ENCODE measurements at regions not wholly inside any gene's neighbourhood (a gene's known extent, or its start where the extent isn't known, plus 50 kb on each side); places are given as distances from the start of the nearest gene placed in this dataset.

- H3K9ac ChIP-seq (ENCODE audit: low read length in 2 of 2): no peak overlapping the region
- no peak overlapping the region for H3K27ac ChIP-seq (ENCODE audit: low read length)
- H3K9me3 ChIP-seq (ENCODE audit: control insufficient read depth in 2 of 2, low read length in 2 of 2): no peaks in the 10 kb centered on the region
- H3K27me3 ChIP-seq (ENCODE audit: control insufficient read depth in 1 of 2, insufficient read depth in 2 of 2, low read length in 2 of 2): peaks cover 0 to 3% of the 10 kb centered on the region in 2 donors
- no peaks in the 10 kb centered on the region for H3K36me3 ChIP-seq (ENCODE audit: control insufficient read depth in 2 of 2, insufficient read depth in 2 of 2, low read length in 2 of 2)
- H3K4me1 ChIP-seq (ENCODE audit: control insufficient read depth, insufficient read depth, low read length): no peaks in the 10 kb centered on the region
- no peak overlapping the region for H3K4me3 ChIP-seq (ENCODE audit: low read length in 2 of 2)
Observed at GRCh38 chr3:40663280-40663679, 138.5 kb downstream of the ZNF621 start.

GRCh38 chr3:40669176-40669575, 144.4 kb downstream of the ZNF621 start:
- Histone ChIP-seq H3K4me3 (ENCODE audit: low read length in 2 of 2) (no peak overlapping the region), H3K9ac (ENCODE audit: low read length in 2 of 2) (no peak overlapping the region), H3K36me3 (ENCODE audit: control insufficient read depth in 2 of 2, insufficient read depth in 2 of 2, low read length in 2 of 2) (no peaks in the 10 kb centered on the region), H3K9me3 (ENCODE audit: control insufficient read depth in 2 of 2, low read length in 2 of 2) (peaks cover 0 to 2% of the 10 kb centered on the region in 2 donors), H3K27ac (ENCODE audit: low read length) (no peak overlapping the region), H3K27me3 (ENCODE audit: control insufficient read depth in 1 of 2, insufficient read depth in 2 of 2, low read length in 2 of 2) (peaks cover 0 to 3% of the 10 kb centered on the region in 2 donors), H3K4me1 (ENCODE audit: control insufficient read depth, insufficient read depth, low read length) (no peaks in the 10 kb centered on the region)

- Histone ChIP-seq H3K9ac (ENCODE audit: low read length in 2 of 2) (no peak overlapping the region), H3K27me3 (ENCODE audit: control insufficient read depth in 1 of 2, insufficient read depth in 2 of 2, low read length in 2 of 2) (no peaks in the 10 kb centered on the region), H3K36me3 (ENCODE audit: control insufficient read depth in 2 of 2, insufficient read depth in 2 of 2, low read length in 2 of 2) (no peaks in the 10 kb centered on the region), H3K9me3 (ENCODE audit: control insufficient read depth in 2 of 2, low read length in 2 of 2) (peaks cover 0 to 2% of the 10 kb centered on the region in 2 donors), H3K4me3 (ENCODE audit: low read length in 2 of 2) (no peak overlapping the region), H3K27ac (ENCODE audit: low read length) (no peak overlapping the region), H3K4me1 (ENCODE audit: control insufficient read depth, insufficient read depth, low read length) (no peaks in the 10 kb centered on the region)
Observed at GRCh38 chr3:40672861-40673260, 148.1 kb downstream of the ZNF621 start.

GRCh38 chr3:40677321-40677720, 152.6 kb downstream of the ZNF621 start:
- Histone ChIP-seq H3K4me1 (ENCODE audit: control insufficient read depth, insufficient read depth, low read length) (no peaks in the 10 kb centered on the region), H3K27ac (ENCODE audit: low read length) (no peak overlapping the region), H3K4me3 (ENCODE audit: low read length in 2 of 2) (no peak overlapping the region), H3K9me3 (ENCODE audit: control insufficient read depth in 2 of 2, low read length in 2 of 2) (no peaks in the 10 kb centered on the region), H3K27me3 (ENCODE audit: control insufficient read depth in 1 of 2, insufficient read depth in 2 of 2, low read length in 2 of 2) (no peaks in the 10 kb centered on the region), H3K36me3 (ENCODE audit: control insufficient read depth in 2 of 2, insufficient read depth in 2 of 2, low read length in 2 of 2) (no peaks in the 10 kb centered on the region), H3K9ac (ENCODE audit: low read length in 2 of 2) (no peak overlapping the region)

- H3K9ac ChIP-seq (ENCODE audit: low read length in 2 of 2): no peak overlapping the region
- H3K36me3 ChIP-seq (ENCODE audit: control insufficient read depth in 2 of 2, insufficient read depth in 2 of 2, low read length in 2 of 2): no peaks in the 10 kb centered on the region
- H3K4me1 ChIP-seq (ENCODE audit: control insufficient read depth, insufficient read depth, low read length): no peaks in the 10 kb centered on the region
- no peaks in the 10 kb centered on the region for H3K9me3 ChIP-seq (ENCODE audit: control insufficient read depth in 2 of 2, low read length in 2 of 2)
- no peak overlapping the region for H3K27ac ChIP-seq (ENCODE audit: low read length)
- no peaks in the 10 kb centered on the region for H3K27me3 ChIP-seq (ENCODE audit: control insufficient read depth in 1 of 2, insufficient read depth in 2 of 2, low read length in 2 of 2)
- H3K4me3 ChIP-seq (ENCODE audit: low read length in 2 of 2): no peak overlapping the region
Observed at GRCh38 chr3:40677749-40678148, 153.0 kb downstream of the ZNF621 start.

- no peaks in the 10 kb centered on the region for H3K27me3 ChIP-seq (ENCODE audit: control insufficient read depth in 1 of 2, insufficient read depth in 2 of 2, low read length in 2 of 2)
- no peaks in the 10 kb centered on the region for H3K4me1 ChIP-seq (ENCODE audit: control insufficient read depth, insufficient read depth, low read length)
- no peaks in the 10 kb centered on the region for H3K9me3 ChIP-seq (ENCODE audit: control insufficient read depth in 2 of 2, low read length in 2 of 2)
- H3K9ac ChIP-seq (ENCODE audit: low read length in 2 of 2): no peak overlapping the region
- no peak overlapping the region for H3K27ac ChIP-seq (ENCODE audit: low read length)
- H3K36me3 ChIP-seq (ENCODE audit: control insufficient read depth in 2 of 2, insufficient read depth in 2 of 2, low read length in 2 of 2): no peaks in the 10 kb centered on the region
- H3K4me3 ChIP-seq (ENCODE audit: low read length in 2 of 2): no peak overlapping the region
Observed at GRCh38 chr3:40679290-40679689, 154.5 kb downstream of the ZNF621 start.

GRCh38 chr3:40680685-40681657, 156.2 kb downstream of the ZNF621 start:
- no peaks in the 10 kb centered on the region for H3K4me1 ChIP-seq (ENCODE audit: control insufficient read depth, insufficient read depth, low read length)
- no peak overlapping the region for H3K4me3 ChIP-seq (ENCODE audit: low read length in 2 of 2)
- H3K36me3 ChIP-seq (ENCODE audit: control insufficient read depth in 2 of 2, insufficient read depth in 2 of 2, low read length in 2 of 2): no peaks in the 10 kb centered on the region
- no peak overlapping the region for H3K27ac ChIP-seq (ENCODE audit: low read length)
- no peaks in the 10 kb centered on the region for H3K9me3 ChIP-seq (ENCODE audit: control insufficient read depth in 2 of 2, low read length in 2 of 2)
- H3K27me3 ChIP-seq (ENCODE audit: control insufficient read depth in 1 of 2, insufficient read depth in 2 of 2, low read length in 2 of 2): no peaks in the 10 kb centered on the region
- no peak overlapping the region for H3K9ac ChIP-seq (ENCODE audit: low read length in 2 of 2)

GRCh38 chr3:40681658-40682055, 156.9 kb downstream of the ZNF621 start:
- Histone ChIP-seq H3K4me3 (ENCODE audit: low read length in 2 of 2) (no peak overlapping the region), H3K27me3 (ENCODE audit: control insufficient read depth in 1 of 2, insufficient read depth in 2 of 2, low read length in 2 of 2) (no peaks in the 10 kb centered on the region), H3K36me3 (ENCODE audit: control insufficient read depth in 2 of 2, insufficient read depth in 2 of 2, low read length in 2 of 2) (no peaks in the 10 kb centered on the region), H3K9ac (ENCODE audit: low read length in 2 of 2) (no peak overlapping the region), H3K4me1 (ENCODE audit: control insufficient read depth, insufficient read depth, low read length) (no peaks in the 10 kb centered on the region), H3K27ac (ENCODE audit: low read length) (no peak overlapping the region), H3K9me3 (ENCODE audit: control insufficient read depth in 2 of 2, low read length in 2 of 2) (no peaks in the 10 kb centered on the region)

- no peaks in the 10 kb centered on the region for H3K9me3 ChIP-seq (ENCODE audit: control insufficient read depth in 2 of 2, low read length in 2 of 2)
- no peaks in the 10 kb centered on the region for H3K36me3 ChIP-seq (ENCODE audit: control insufficient read depth in 2 of 2, insufficient read depth in 2 of 2, low read length in 2 of 2)
- H3K9ac ChIP-seq (ENCODE audit: low read length in 2 of 2): no peak overlapping the region
- H3K4me3 ChIP-seq (ENCODE audit: low read length in 2 of 2): no peak overlapping the region
- H3K27ac ChIP-seq (ENCODE audit: low read length): no peak overlapping the region
- no peaks in the 10 kb centered on the region for H3K27me3 ChIP-seq (ENCODE audit: control insufficient read depth in 1 of 2, insufficient read depth in 2 of 2, low read length in 2 of 2)
- H3K4me1 ChIP-seq (ENCODE audit: control insufficient read depth, insufficient read depth, low read length): peaks cover 5% of the 10 kb centered on the region
Observed at GRCh38 chr3:40689837-40690236, 165.1 kb downstream of the ZNF621 start.

- Histone ChIP-seq H3K4me3 (ENCODE audit: low read length in 2 of 2) (no peak overlapping the region), H3K36me3 (ENCODE audit: control insufficient read depth in 2 of 2, insufficient read depth in 2 of 2, low read length in 2 of 2) (no peaks in the 10 kb centered on the region), H3K9ac (ENCODE audit: low read length in 2 of 2) (no peak overlapping the region), H3K4me1 (ENCODE audit: control insufficient read depth, insufficient read depth, low read length) (peaks cover 5% of the 10 kb centered on the region), H3K27me3 (ENCODE audit: control insufficient read depth in 1 of 2, insufficient read depth in 2 of 2, low read length in 2 of 2) (no peaks in the 10 kb centered on the region), H3K27ac (ENCODE audit: low read length) (no peak overlapping the region), H3K9me3 (ENCODE audit: control insufficient read depth in 2 of 2, low read length in 2 of 2) (no peaks in the 10 kb centered on the region)
Observed at GRCh38 chr3:40690749-40691451, 166.1 kb downstream of the ZNF621 start.

GRCh38 chr3:40691452-40691861, 166.7 kb downstream of the ZNF621 start:
- no peak overlapping the region for H3K4me3 ChIP-seq (ENCODE audit: low read length in 2 of 2)
- no peaks in the 10 kb centered on the region for H3K27me3 ChIP-seq (ENCODE audit: control insufficient read depth in 1 of 2, insufficient read depth in 2 of 2, low read length in 2 of 2)
- no peak overlapping the region for H3K9ac ChIP-seq (ENCODE audit: low read length in 2 of 2)
- H3K36me3 ChIP-seq (ENCODE audit: control insufficient read depth in 2 of 2, insufficient read depth in 2 of 2, low read length in 2 of 2): no peaks in the 10 kb centered on the region
- H3K9me3 ChIP-seq (ENCODE audit: control insufficient read depth in 2 of 2, low read length in 2 of 2): no peaks in the 10 kb centered on the region
- peaks cover 5% of the 10 kb centered on the region for H3K4me1 ChIP-seq (ENCODE audit: control insufficient read depth, insufficient read depth, low read length)
- H3K27ac ChIP-seq (ENCODE audit: low read length): no peak overlapping the region
